GM21723 (cell line): ENCODE measurements at regions not wholly inside any gene's neighbourhood (a gene's known extent, or its start where the extent isn't known, plus 50 kb on each side); places are given as distances from the start of the nearest gene placed in this dataset.
"Not testable (repeated sequence)": the region's sequence is repeated elsewhere in the genome, so short reads cannot be mapped to it uniquely, and the experiment has no call there.

Experiments
- ATAC-seq: cut with Tn5 transposase; IDR thresholded peaks from one replicate; pipeline ENCODE4 v1.9.1; 2021; ENCODE audit warnings: mild to moderate bottlenecking, moderate library complexity; ENCODE audit not compliant: unreplicated experiment

GRCh38 chr2:60358476-60358875 lies 195.0 kb downstream of the BCL11A start:
- ATAC-seq, result no peak

GRCh38 chr2:60357996-60358395 lies 195.5 kb downstream of the BCL11A start:
- ATAC-seq, result no peak

DNA sequence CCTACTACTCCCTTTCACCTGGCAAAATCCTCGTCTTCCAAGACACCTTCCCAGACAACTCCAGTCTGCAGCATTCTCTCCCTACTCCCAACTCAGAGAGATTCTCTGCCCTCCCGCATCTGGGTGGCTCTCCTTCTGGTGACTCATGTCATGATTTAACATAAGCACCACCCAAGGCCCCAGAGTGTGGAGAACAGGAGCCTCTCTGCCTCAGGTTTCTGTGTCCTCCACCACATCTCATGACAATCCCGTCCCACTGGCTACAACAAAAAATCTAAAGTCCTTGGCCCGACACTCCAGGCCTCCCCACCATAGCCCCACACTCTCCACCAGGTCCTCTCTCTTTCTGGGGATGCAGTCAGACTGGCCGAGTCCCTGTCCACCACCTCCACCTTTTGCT lies 197.1 kb downstream of the BCL11A start:
- ATAC-seq, result no peak

GRCh38 chr2:60355849-60356261 lies 197.6 kb downstream of the BCL11A start:
- no peak for ATAC-seq

DNA sequence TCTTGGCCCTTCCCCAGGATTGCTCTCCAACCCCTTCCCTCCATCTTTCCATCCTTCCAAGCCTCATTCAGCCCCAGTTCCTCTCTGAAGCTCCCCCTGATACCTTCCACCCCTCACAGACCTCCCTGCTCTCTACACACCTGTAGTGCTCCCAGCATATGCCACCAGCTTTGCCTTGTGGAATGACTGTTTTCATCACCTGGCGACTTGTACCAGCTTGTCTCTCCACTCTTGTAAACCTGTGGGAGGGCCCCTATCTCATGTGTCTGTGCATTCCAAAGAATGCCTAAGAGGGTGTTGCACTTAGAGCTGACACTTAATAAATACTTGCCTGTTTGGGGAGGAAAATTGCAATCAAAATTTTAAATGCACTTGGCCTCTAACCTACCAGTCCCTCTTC lies 198.7 kb downstream of the BCL11A start:
- no peak for ATAC-seq

DNA sequence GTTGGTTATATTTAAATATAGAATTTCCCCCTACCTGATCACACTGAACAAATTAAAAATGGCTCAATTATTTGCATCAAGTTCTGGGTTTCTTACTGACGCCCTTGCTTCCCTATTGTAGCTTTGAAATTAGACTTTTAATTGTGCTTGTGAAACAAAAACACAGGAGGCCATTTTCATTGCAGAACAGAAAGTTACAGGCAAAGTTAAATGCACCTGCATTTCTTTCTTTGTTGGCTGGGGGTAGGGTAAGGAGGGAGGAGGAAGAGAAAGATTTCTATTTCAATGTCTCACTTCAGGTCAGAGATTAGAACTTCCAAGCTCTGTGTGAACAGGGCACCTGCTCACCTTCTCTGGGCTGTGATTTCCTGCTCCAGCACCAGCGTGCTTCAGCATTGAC lies 199.6 kb downstream of the BCL11A start:
- ATAC-seq, result peak; percentile 49

GRCh38 chr2:60353406-60353800 lies 200.1 kb downstream of the BCL11A start:
- peak; percentile 9 for ATAC-seq

GRCh38 chr2:60352491-60353405 lies 200.7 kb downstream of the BCL11A start:
- ATAC-seq, result no peak

DNA sequence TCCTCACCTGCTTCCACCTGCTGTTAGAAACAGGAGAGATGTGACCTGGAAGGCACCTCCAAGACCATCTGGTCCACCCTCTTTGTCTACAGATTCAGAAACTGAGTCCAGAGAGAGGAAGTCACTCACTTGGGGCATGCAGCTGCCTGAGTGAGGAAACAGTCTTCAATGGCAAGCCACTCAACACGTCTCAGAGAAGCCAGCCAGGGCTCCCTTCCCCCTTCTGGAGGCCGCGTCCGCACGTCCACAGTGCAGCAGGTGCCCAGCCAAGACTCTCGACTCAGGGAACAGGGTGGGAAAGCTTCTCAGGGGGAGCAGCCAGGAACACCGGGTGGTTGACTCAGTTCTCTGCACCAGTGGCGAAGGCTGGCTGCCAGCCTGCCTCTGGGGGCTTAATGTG lies 201.7 kb downstream of the BCL11A start:
- ATAC-seq, result peak; percentile 29

DNA sequence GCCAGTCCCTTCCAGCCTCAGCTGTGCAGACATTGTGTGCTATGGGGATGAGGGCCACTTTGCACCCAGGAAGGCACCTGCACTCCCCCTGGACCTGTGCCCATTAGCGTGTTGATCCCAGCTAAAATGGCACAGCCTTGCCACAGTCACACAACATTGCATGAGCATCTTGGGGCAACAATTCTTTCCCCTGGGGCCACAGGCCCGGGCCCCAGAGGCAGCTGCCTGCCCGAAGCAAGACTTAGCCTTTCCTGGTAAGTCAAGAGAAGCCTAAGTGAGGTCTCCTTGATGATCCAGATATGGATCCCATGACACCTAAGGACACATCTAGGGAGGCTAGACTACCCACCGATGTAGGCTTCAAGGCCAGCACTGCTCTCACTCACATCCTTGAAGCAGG lies 202.1 kb downstream of the BCL11A start:
- no peak for ATAC-seq

GRCh38 chr2:60350791-60351190 lies 202.7 kb downstream of the BCL11A start:
- ATAC-seq, result no peak

DNA sequence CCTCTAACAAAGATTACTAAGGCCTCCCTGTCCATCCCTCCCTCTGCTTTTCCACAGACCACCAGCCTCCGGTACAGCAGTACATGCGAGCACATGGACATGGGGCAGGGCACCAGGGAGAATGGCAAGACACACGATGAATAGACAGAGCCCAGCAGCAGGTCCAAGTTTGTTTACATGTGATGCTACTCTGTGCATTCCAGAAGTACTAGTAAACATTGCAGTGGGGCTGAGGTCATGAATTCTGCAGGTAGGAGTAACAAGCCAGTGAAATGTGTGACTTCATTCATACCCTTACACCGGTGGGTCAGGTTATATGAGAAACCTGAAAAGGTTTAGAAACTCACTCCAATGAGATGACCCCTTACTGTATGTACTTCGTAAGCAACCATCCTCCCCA lies 205.7 kb downstream of the BCL11A start:
- no peak for ATAC-seq

DNA sequence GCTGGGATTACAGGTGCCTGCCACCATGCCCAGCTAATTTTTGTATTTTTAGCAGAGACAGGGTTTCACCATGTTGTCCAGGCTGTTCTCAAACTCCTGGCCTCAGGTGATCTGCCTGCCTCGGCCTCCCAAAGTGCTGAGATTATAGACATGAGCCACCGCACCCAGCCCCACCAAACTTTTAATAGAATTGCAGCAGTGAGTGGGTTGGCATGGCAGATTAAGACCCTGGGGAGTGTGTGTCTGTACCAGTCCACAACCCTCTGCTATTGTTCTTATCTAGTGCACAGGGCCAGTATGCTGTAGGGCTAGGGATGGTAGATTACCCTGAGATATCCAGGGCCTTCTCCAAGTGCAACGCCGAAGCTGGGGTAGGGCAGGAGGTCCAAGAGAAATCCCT lies 211.0 kb downstream of the BCL11A start:
- ATAC-seq, result not testable (repeated sequence)

DNA sequence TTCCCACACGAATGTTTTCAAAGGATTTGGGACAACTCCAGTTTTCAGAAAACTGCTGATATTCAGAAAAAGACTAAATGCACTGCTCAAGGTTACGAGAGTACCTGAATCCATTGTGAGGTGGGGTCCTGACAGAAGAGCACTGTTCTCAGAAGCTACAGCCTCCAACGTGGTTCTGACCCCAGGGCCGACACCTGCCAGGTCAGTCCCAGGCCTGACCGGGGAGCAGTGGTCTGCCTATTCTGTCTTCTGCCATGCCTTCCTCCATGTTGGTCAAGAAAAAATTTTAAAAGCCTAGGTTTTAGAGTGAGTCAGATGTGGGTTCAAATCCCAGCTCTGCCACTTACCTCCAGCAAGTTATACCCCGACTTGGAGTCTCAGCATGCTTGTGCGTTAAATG lies 212.3 kb downstream of the BCL11A start:
- no peak for ATAC-seq

- no peak for ATAC-seq
Measured at GRCh38 chr2:60339286-60339685, 214.2 kb downstream of the BCL11A start.

- no peak for ATAC-seq
Measured at GRCh38 chr2:60337142-60337497, 216.3 kb downstream of the BCL11A start.

DNA sequence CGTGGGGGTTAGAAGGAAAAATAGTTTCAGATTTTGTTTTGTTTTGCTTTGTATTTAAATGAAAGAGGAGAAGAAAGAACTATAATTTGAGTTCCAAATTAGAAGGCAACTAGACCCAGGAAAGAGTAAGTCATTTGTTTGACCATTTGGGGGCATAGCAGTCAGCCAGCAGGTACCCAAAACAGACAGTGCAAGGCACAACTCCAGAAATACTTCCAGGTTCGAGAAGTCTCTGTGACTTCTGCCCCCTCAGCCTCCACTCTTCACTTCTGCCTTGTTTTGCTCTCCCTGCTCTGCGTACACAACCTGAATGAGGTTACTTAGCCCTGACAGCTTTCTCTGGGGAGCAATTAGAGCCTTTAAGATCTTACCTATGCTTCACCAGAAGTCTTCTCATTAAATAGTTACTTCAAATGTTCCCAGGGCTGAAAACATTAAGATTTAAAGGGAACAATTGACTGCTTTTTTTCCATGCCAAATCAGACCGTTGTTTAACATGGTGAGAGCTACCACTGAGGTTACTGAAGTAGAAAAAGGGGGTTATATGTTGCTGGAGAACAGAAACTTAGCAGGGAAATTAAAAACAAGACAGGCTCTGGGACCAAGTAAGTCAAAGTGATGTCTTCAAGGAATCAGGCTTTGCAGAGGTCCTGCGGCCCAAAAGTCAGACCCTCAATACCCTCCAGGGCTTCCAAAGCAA lies 216.9 kb downstream of the BCL11A start:
- no peak for ATAC-seq

- no peak for ATAC-seq
Measured at GRCh38 chr2:60335533-60336237, 217.8 kb downstream of the BCL11A start.

- ATAC-seq, result no peak
Measured at GRCh38 chr2:60334610-60335009, 218.8 kb downstream of the BCL11A start.

- ATAC-seq, result no peak
Measured at GRCh38 chr2:60333264-60333663, 220.2 kb downstream of the BCL11A start.

GRCh38 chr2:60331115-60331809 lies 222.2 kb downstream of the BCL11A start:
- ATAC-seq, result no peak
